Activated T-cell treated with anti-CD3 and anti-CD28 coated beads, Interleukin-2, amount 50 U/mL, for 24 hours (primary cell): ENCODE measurements at regions not wholly inside any gene's neighbourhood (a gene's known extent, or its start where the extent isn't known, plus 50 kb on each side); places are given as distances from the start of the nearest gene placed in this dataset.
"Not testable (repeated sequence)": the region's sequence is repeated elsewhere in the genome, so short reads cannot be mapped to it uniquely, and the experiment has no call there.

Source experiments
- DNase-seq: peaks from one replicate; pipeline ENCODE4 v3.0.0-alpha.2; 2020
- H3K27ac Mint-ChIP-seq: 2 replicates; pipeline ENCODE4 v1.8.0; 2020; ENCODE audit warnings: mild to moderate bottlenecking, mixed read lengths
- H3K27me3 Mint-ChIP-seq: 2 replicates; pipeline ENCODE4 v1.8.0; 2020; ENCODE audit warnings: mixed read lengths
- H3K36me3 Mint-ChIP-seq: 2 replicates; pipeline ENCODE4 v1.8.0; 2020; ENCODE audit warnings: low read depth, mixed read lengths
- H3K4me1 Mint-ChIP-seq: 2 replicates; pipeline ENCODE4 v1.8.0; 2020; ENCODE audit warnings: low read depth, mixed read lengths
- H3K4me3 Mint-ChIP-seq: 2 replicates; pipeline ENCODE4 v1.8.0; 2020; ENCODE audit warnings: mild to moderate bottlenecking, moderate library complexity, mixed read lengths
- H3K9me3 Mint-ChIP-seq: 2 replicates; pipeline ENCODE4 v1.8.0; 2020; ENCODE audit warnings: mixed read lengths

- H3K9me3 Mint-ChIP-seq: no peaks in the 10 kb centered on the region
- H3K36me3 Mint-ChIP-seq: no peaks in the 10 kb centered on the region
- H3K4me3 Mint-ChIP-seq: no peak overlapping the region
- H3K27ac Mint-ChIP-seq: no peak overlapping the region
- DNase-seq: no peak
- no peaks in the 10 kb centered on the region for H3K4me1 Mint-ChIP-seq
- peaks cover 13% of the 10 kb centered on the region for H3K27me3 Mint-ChIP-seq
Observed at GRCh38 chr12:131553096-131553777, 157.7 kb upstream of the SFSWAP start.

- Mint-ChIP-seq H3K9me3 (no peaks in the 10 kb centered on the region), H3K4me1 (no peaks in the 10 kb centered on the region), H3K36me3 (no peaks in the 10 kb centered on the region), H3K27me3 (peaks cover 8% of the 10 kb centered on the region), H3K4me3 (no peak overlapping the region), H3K27ac (no peak overlapping the region)
- no peak for DNase-seq
Observed at GRCh38 chr12:131555197-131555846, 155.6 kb upstream of the SFSWAP start.

- Mint-ChIP-seq H3K27ac (no peak overlapping the region), H3K9me3 (no peaks in the 10 kb centered on the region), H3K4me1 (no peaks in the 10 kb centered on the region), H3K27me3 (peaks cover 8% of the 10 kb centered on the region), H3K36me3 (no peaks in the 10 kb centered on the region), H3K4me3 (no peak overlapping the region)
- DNase-seq: no peak
Observed at GRCh38 chr12:131555866-131556265, 155.0 kb upstream of the SFSWAP start.

GRCh38 chr12:131557078-131557709 is 153.7 kb upstream of the SFSWAP start:
- Mint-ChIP-seq H3K27me3 (peaks cover 8% of the 10 kb centered on the region), H3K9me3 (no peaks in the 10 kb centered on the region), H3K36me3 (no peaks in the 10 kb centered on the region), H3K4me1 (no peaks in the 10 kb centered on the region), H3K4me3 (no peak overlapping the region), H3K27ac (no peak overlapping the region)
- no peak for DNase-seq

- no peaks in the 10 kb centered on the region for H3K4me1 Mint-ChIP-seq
- H3K27me3 Mint-ChIP-seq: no peaks in the 10 kb centered on the region
- H3K9me3 Mint-ChIP-seq: no peaks in the 10 kb centered on the region
- no peak overlapping the region for H3K27ac Mint-ChIP-seq
- no peak for DNase-seq
- H3K36me3 Mint-ChIP-seq: no peaks in the 10 kb centered on the region
- H3K4me3 Mint-ChIP-seq: no peak overlapping the region
Observed at GRCh38 chr12:131559517-131560516, 151.1 kb upstream of the SFSWAP start.

GRCh38 chr12:131561051-131561450 is 149.8 kb upstream of the SFSWAP start:
- Mint-ChIP-seq H3K4me1 (no peaks in the 10 kb centered on the region), H3K27me3 (no peaks in the 10 kb centered on the region), H3K4me3 (no peak overlapping the region), H3K9me3 (no peaks in the 10 kb centered on the region), H3K27ac (no peak overlapping the region), H3K36me3 (no peaks in the 10 kb centered on the region)
- no peak for DNase-seq

GRCh38 chr12:131561891-131562684 is 148.8 kb upstream of the SFSWAP start:
- no peak for DNase-seq
- Mint-ChIP-seq H3K4me3 (no peak overlapping the region), H3K9me3 (no peaks in the 10 kb centered on the region), H3K27ac (no peak overlapping the region), H3K4me1 (no peaks in the 10 kb centered on the region), H3K36me3 (no peaks in the 10 kb centered on the region), H3K27me3 (peaks cover 6% of the 10 kb centered on the region)

- H3K4me1 Mint-ChIP-seq, H3K4me3 Mint-ChIP-seq, H3K27ac Mint-ChIP-seq, H3K36me3 Mint-ChIP-seq, DNase-seq, H3K9me3 Mint-ChIP-seq: not testable (repeated sequence)
- peaks cover 16% of the 10 kb centered on the region for H3K27me3 Mint-ChIP-seq
Observed at GRCh38 chr12:131564138-131564727, 146.7 kb upstream of the SFSWAP start.

- no peak overlapping the region for H3K27ac Mint-ChIP-seq
Observed at GRCh38 chr12:131564845-131565244, 146.0 kb upstream of the SFSWAP start.

GRCh38 chr12:131565267-131566015 is 145.4 kb upstream of the SFSWAP start:
- no peak overlapping the region for H3K4me3 Mint-ChIP-seq
- H3K4me1 Mint-ChIP-seq: no peaks in the 10 kb centered on the region
- no peak overlapping the region for H3K27ac Mint-ChIP-seq
- no peaks in the 10 kb centered on the region for H3K36me3 Mint-ChIP-seq
- DNase-seq: no peak
- H3K9me3 Mint-ChIP-seq: no peaks in the 10 kb centered on the region
- H3K27me3 Mint-ChIP-seq: peaks cover 24% of the 10 kb centered on the region

More at GRCh38 chr12:131564845-131565244, 146.0 kb upstream of the SFSWAP start:
- DNase-seq: no peak
- Mint-ChIP-seq H3K36me3 (no peaks in the 10 kb centered on the region), H3K4me1 (no peaks in the 10 kb centered on the region), H3K27me3 (peaks cover 21% of the 10 kb centered on the region), H3K4me3 (no peak overlapping the region), H3K9me3 (no peaks in the 10 kb centered on the region)

- no peak for DNase-seq
- H3K4me1 Mint-ChIP-seq: no peaks in the 10 kb centered on the region
- H3K27me3 Mint-ChIP-seq: peaks cover 26% of the 10 kb centered on the region
- H3K4me3 Mint-ChIP-seq: no peak overlapping the region
- H3K9me3 Mint-ChIP-seq: no peaks in the 10 kb centered on the region
- H3K36me3 Mint-ChIP-seq: no peaks in the 10 kb centered on the region
- no peak overlapping the region for H3K27ac Mint-ChIP-seq
Observed at GRCh38 chr12:131568336-131568735, 142.6 kb upstream of the SFSWAP start.

- Mint-ChIP-seq H3K27me3 (peaks cover 26% of the 10 kb centered on the region), H3K9me3 (no peaks in the 10 kb centered on the region), H3K4me3 (no peak overlapping the region), H3K4me1 (no peaks in the 10 kb centered on the region), H3K27ac (no peak overlapping the region), H3K36me3 (no peaks in the 10 kb centered on the region)
- DNase-seq: no peak
Observed at GRCh38 chr12:131570596-131570995, 140.3 kb upstream of the SFSWAP start.

GRCh38 chr12:131571827-131572226 is 139.1 kb upstream of the SFSWAP start:
- Mint-ChIP-seq H3K27me3 (peaks cover 20% of the 10 kb centered on the region), H3K4me1 (no peaks in the 10 kb centered on the region), H3K4me3 (no peak overlapping the region), H3K27ac (no peak overlapping the region), H3K9me3 (no peaks in the 10 kb centered on the region), H3K36me3 (no peaks in the 10 kb centered on the region)
- DNase-seq: no peak
